DMS79 treated with DMSO at 0.1 percent for 48 hours (cell line): ENCODE measurements at regions not wholly inside any gene's neighbourhood (a gene's known extent, or its start where the extent isn't known, plus 50 kb on each side); places are given as distances from the start of the nearest gene placed in this dataset.
A peak's percentile ranks its signal among the peaks of the same experiment; 100 is the strongest.

Source experiments
- DNase-seq: peaks from one replicate; lab custom pipeline; 2025; lab: John Stamatoyannopoulos, UW

DNA sequence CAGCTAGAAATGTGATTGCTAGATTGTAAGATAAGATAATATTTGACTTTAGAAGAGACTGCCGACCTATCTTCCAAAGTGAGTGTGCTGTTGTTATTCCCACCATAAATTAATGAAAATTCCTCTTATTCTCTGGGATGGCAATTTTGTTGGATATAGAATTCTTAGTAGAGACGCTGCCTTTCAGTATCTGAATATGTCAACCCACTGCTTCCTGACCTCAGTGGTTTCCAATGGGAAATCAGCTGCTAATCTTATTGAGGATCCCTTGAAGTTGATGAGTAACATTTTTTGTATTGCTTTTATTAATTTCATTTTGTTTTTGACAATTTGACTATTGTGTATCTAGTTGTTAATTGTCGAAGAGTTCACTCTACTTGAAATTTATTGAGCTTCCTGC is 313.0 kb downstream of the BMP2 start:
- DNase-seq: no peak

GRCh38 chr20:7085467-7085866 is 318.0 kb downstream of the BMP2 start:
- DNase-seq: no peak

- no peak for DNase-seq
Observed at GRCh38 chr20:7087803-7088202, 320.3 kb downstream of the BMP2 start.

DNA sequence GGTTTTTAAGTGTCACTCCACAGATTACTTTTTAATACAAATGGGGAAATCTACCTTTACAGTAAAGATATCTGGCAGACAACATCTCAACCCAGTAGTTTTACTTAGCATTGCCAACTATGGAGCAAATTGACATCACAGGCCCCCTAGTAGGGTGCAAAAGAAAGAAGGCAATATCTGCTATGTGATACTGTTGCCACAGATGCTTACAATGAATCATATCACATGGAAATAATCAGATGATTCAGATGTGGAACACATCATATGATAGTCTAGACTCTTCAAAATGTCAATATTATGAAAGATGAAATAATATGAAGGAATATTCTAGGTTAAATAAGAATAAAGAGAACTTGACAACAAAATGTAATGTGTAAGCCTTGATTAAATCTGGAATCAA is 322.5 kb downstream of the BMP2 start:
- DNase-seq: no peak

DNA sequence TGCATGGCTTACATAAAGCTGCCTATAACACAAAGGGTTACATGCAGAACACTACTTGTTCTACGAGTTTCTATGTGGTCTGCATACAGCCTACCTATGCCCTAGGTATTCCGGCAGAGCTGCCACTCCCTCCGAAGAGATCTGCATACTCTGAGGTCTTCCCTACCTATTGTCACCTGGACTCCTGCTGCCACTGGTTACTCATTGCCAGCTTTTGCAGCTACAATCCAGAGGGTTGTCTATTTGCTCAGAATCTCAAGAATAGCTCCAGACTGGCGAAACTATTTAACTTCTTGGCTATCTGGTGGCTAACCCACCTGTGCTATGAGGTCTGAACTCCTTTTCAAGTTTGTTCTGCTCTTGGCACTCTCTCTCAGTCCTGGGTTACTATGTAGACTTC is 323.3 kb downstream of the BMP2 start:
- DNase-seq: no peak

GRCh38 chr20:7091655-7092054 is 324.2 kb downstream of the BMP2 start:
- DNase-seq: no peak

DNA sequence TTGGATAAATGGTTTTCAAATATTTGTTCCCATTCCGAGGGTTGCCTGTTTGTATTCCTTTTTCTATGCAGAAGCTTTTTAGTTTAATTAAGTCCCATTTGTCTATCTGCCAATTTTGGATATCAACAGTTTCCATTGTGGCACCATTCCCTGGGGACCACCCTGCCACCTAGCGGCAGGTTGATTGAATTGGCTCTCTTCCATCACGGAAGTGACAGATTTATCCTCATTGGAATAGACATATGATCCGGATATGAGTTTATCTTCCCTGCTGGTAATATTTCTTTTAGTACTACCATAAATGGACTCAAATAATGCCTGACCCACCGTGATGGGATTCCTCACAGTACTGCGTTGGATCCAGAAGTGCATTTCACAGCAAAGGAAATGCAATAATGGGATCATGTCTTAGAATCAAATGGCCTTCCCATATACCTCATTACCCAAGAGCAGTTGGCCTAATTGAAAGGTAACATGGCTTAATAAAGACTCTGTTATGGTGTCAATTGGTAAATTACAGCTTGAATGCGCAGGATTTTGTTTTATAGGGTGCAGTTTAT is 327.0 kb downstream of the BMP2 start:
- no peak for DNase-seq

GRCh38 chr20:7106910-7107309 is 339.4 kb downstream of the BMP2 start:
- no peak for DNase-seq

DNA sequence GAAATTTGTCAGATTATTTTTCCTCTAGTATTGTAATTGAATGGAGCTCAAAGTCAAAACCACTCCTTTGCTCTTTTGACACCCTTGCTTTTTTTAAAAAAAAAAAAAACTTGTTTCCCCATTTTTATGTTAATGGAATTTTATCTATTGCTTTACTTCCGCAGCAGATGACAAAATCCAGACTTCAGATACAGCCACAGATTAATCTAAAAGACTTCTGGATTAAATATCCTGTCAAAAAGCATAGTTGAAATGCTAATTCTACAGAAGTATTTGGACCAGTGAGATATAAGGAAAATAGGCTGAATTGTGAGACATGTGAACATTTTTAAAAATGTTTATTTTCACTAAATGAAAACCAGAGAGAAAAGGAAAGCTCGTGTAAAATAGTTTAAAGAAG is 341.4 kb downstream of the BMP2 start:
- no peak for DNase-seq

DNA sequence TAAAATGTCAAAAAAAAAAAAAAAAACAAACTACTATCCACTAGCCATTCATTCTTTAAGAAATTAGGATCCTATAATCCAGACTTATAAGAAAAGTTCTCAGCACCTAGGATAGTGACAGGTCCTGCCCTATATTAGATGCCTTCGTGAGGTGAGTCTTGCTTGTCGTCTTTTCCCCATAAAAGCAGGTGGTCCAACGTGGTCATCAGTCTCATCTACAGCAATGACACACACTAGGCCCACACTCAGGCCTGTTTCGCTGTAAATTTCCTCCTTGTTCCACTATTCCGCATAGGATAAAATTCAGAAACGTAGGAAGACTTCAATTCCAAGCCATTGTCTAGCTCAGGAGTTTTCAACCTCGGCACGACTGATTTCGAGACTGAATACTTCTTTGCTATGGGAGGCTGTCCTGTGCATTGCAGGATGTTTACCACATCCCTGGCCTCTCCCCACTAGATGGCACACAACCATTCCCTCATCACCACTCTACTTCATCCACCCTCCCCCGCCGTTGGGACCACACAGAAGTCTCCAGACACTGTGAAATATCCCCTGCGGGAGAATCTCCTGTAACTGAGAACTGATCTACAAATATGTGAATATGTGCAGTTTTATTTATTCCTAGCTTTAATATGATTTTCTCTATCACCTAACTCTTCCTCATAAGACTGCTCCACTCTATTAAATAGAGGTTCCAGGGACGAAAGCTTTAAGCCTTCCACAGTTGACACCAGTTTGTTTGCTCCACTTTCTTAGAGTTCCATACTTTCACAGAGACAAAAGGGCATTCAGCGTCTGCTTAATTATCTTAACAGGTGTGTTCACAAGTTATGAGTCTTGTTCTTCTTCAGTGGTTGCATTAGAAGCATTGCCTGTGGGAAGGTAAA is 346.3 kb downstream of the BMP2 start:
- DNase-seq: no peak

DNA sequence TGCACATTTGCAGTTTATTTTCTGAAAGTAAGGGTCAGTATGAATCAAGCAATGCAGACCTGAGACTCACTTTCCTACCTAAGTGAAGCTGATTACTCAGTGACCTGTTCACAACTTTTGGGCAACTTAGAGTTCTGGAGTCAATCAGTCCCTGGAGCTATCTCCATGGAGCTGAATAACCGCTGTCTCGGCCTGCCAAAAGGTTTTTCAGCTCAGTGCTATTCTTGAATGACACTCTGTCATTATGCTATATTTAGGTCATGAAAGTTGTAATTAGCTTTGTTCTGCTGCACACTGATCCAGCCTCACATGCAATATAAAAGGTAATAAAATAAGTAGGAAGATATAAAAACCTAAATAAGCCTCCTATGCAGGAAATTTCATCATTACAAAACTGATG is 356.0 kb downstream of the BMP2 start:
- DNase-seq: no peak

- DNase-seq: no peak
Observed at GRCh38 chr20:7124120-7124519, 356.6 kb downstream of the BMP2 start.

DNA sequence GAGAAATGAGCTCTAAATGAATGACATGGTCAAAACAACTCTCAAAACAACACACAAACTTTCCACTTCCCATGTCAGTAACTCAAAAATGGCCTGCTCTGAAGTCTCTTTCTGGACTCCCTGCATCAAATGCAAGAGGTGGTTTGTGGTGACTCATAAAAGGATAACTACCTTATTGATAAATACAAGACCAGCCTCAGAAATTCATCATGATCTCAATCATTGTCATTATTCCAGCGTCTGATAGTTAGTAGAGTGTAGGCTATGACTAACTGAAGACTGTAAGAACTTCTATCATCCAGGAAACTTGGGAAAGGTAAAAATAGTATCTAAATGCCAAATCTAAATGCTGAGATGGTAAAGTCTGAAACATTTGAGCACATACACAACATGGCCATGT is 369.4 kb downstream of the BMP2 start:
- DNase-seq: no peak

GRCh38 chr20:7137395-7138151 is 370.1 kb downstream of the BMP2 start:
- DNase-seq: no peak

GRCh38 chr20:7144464-7144863 is 377.0 kb downstream of the BMP2 start:
- no peak for DNase-seq

DNA sequence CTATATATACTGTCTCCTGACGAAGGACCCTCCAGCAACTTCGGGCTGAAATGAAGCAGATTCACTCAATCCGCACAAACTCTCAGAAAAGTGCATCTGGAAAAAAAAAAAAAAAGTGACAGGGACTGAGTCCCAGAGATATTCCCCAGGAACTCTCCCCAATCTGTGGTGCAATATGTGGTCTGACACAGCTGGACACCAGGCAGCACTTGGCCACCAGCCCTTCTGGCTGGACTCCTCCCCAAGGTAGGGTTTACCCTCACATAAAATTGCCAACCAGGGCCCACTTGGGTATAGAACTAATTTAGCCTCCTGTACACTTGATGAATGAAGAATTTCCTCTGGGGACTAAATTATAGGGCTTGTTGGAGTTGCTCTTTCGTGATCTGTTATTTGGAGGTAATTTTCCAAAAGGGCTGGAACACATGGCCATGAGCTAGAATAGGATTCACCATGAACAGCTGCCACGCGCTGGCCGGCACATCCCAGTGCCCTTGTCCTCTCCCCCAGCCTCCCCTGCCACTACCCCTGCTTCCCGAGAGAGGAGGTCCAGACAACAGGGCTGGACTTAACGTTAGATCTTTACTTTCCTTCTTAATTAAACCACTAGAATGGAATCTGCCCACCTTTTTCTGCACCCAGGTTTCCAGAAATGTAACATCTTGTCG is 379.2 kb downstream of the BMP2 start:
- no peak for DNase-seq

- no peak for DNase-seq
Observed at GRCh38 chr20:7147220-7147601, 379.7 kb downstream of the BMP2 start.

DNA sequence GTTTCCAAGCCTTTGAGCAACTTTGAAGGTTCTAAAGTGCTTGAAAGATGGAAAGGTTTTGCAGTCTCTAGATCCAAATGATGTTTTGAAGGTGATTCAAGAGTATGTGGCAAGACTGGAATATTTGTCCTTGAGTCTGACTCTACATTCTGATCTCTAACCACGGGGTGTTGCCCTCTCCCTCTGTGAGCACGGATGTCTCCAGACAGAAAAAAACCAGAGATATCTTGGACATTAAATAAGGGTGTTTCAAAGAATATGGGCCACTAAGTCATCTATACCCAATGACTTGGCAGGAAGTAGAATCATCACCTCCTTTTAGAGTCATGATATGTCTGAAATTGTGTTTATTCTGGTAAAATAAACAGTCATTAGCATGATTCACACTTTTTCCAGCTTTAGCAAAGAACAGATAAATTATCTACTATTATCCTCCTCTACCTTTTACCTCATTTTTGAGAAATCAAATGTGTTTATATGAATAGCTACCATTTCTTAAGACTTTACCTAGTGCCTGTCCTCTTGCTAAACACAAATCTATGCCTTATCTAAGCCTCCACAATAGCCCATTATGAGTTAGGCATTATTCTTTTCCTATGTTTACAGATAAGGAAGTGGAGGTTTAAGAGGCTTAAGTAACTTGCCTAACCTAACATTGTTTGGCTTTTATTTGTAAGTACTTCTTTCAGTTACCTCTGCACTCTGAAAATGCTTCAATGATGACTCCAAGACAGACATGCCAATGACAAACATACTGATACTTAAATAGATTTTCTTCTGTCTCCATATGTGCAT is 384.4 kb downstream of the BMP2 start:
- DNase-seq: no peak

GRCh38 chr20:7155282-7155681 is 387.8 kb downstream of the BMP2 start:
- peak; percentile 57 for DNase-seq

GRCh38 chr20:7155794-7156193 is 388.3 kb downstream of the BMP2 start:
- no peak for DNase-seq

- no peak for DNase-seq
Observed at GRCh38 chr20:7159903-7160302, 392.4 kb downstream of the BMP2 start.

GRCh38 chr20:7161690-7162089 is 394.2 kb downstream of the BMP2 start:
- peak; percentile 4 for DNase-seq
